ENCODE measurements at regions not wholly inside any gene's neighbourhood (a gene's known extent, or its start where the extent isn't known, plus 50 kb on each side); places are given as distances from the start of the nearest gene placed in this dataset.
"Not testable (repeated sequence)": the region's sequence is repeated elsewhere in the genome, so short reads cannot be mapped to it uniquely, and the experiment has no call there.

GRCh38 chr13:84816567-84817105 lies 934.4 kb upstream of the SLITRK1 start:
- no peak for ATAC-seq
- intact Hi-C loops (cut with DNase I) = no loop called here
- DNase-seq (ENCODE audit: low spot score) = no peak

- intact Hi-C loops (cut with DNase I) = no loop called here
- ATAC-seq = no peak
These were observed 930.5 kb upstream of the SLITRK1 start for GRCh38 chr13:84812789-84813188.

GRCh38 chr13:84812078-84812477 lies 929.8 kb upstream of the SLITRK1 start:
- ATAC-seq (no peak), DNase-seq (ENCODE audit: low spot score) (no peak)
- intact Hi-C loops (cut with DNase I) = no loop called here

More at GRCh38 chr13:84812789-84813188, 930.5 kb upstream of the SLITRK1 start:
- no peak for DNase-seq (ENCODE audit: low spot score)

GRCh38 chr13:84810781-84811180 lies 928.5 kb upstream of the SLITRK1 start:
- ATAC-seq (no peak), DNase-seq (ENCODE audit: low spot score) (no peak)
- intact Hi-C loops (cut with DNase I) = no loop called here

GRCh38 chr13:84802073-84802472 lies 919.8 kb upstream of the SLITRK1 start:
- intact Hi-C loops (cut with DNase I) = no loop called here
- no peak for ATAC-seq
- DNase-seq (ENCODE audit: low spot score) = no peak

GRCh38 chr13:84784443-84785153 lies 902.3 kb upstream of the SLITRK1 start:
- intact Hi-C loops (cut with DNase I) = no loop called here
- ATAC-seq = no peak
- no peak for DNase-seq (ENCODE audit: low spot score)

- ATAC-seq (no peak), DNase-seq (ENCODE audit: low spot score) (no peak)
- intact Hi-C loops (cut with DNase I) = no loop called here
These were observed 895.0 kb upstream of the SLITRK1 start for GRCh38 chr13:84777316-84777715.

GRCh38 chr13:84776593-84776992 lies 894.3 kb upstream of the SLITRK1 start:
- intact Hi-C loops (cut with DNase I) = no loop called here
- ATAC-seq (no peak), DNase-seq (ENCODE audit: low spot score) (no peak)

GRCh38 chr13:84775920-84776319 lies 893.6 kb upstream of the SLITRK1 start:
- DNase-seq (ENCODE audit: low spot score); intact Hi-C loops (cut with DNase I); ATAC-seq: not testable (repeated sequence)

- ATAC-seq = no peak
- no peak for DNase-seq (ENCODE audit: low spot score)
- intact Hi-C loops (cut with DNase I) = no loop called here
These were observed 891.8 kb upstream of the SLITRK1 start for GRCh38 chr13:84774111-84774510.

- ATAC-seq = no peak
- DNase-seq (ENCODE audit: low spot score) = no peak
- intact Hi-C loops (cut with DNase I) = no loop called here
These were observed 878.7 kb upstream of the SLITRK1 start for GRCh38 chr13:84760956-84761355.

GRCh38 chr13:84749126-84749525 lies 866.9 kb upstream of the SLITRK1 start:
- no peak for DNase-seq (ENCODE audit: low spot score)
- intact Hi-C loops (cut with DNase I) = no loop called here
- ATAC-seq = no peak

- intact Hi-C loops (cut with DNase I) = no loop called here
- no peak for DNase-seq (ENCODE audit: low spot score)
- ATAC-seq = no peak
These were observed 862.8 kb upstream of the SLITRK1 start for GRCh38 chr13:84745051-84745551.

- DNase-seq (ENCODE audit: low spot score) (no peak), ATAC-seq (no peak)
- intact Hi-C loops (cut with DNase I) = no loop called here
These were observed 861.9 kb upstream of the SLITRK1 start for GRCh38 chr13:84744203-84744602.

GRCh38 chr13:84741253-84741652 lies 859.0 kb upstream of the SLITRK1 start:
- ATAC-seq = no peak
- intact Hi-C loops (cut with DNase I) = no loop called here

GRCh38 chr13:84739021-84739420 lies 856.7 kb upstream of the SLITRK1 start:
- DNase-seq (ENCODE audit: low spot score) = no peak
- intact Hi-C loops (cut with DNase I) = no loop called here
- ATAC-seq = no peak

More at GRCh38 chr13:84741253-84741652, 859.0 kb upstream of the SLITRK1 start:
- no peak for DNase-seq (ENCODE audit: low spot score)

GRCh38 chr13:84737661-84738060 lies 855.4 kb upstream of the SLITRK1 start:
- DNase-seq (ENCODE audit: low spot score) = no peak
- ATAC-seq = no peak
- intact Hi-C loops (cut with DNase I) = no loop called here

GRCh38 chr13:84730376-84730775 lies 848.1 kb upstream of the SLITRK1 start:
- ATAC-seq (no peak), DNase-seq (ENCODE audit: low spot score) (no peak)
- intact Hi-C loops (cut with DNase I) = no loop called here

- intact Hi-C loops (cut with DNase I) = no loop called here
These were observed 823.9 kb upstream of the SLITRK1 start for GRCh38 chr13:84705982-84706710.

GRCh38 chr13:84702174-84702573 lies 819.9 kb upstream of the SLITRK1 start:
- no peak for ATAC-seq
- DNase-seq (ENCODE audit: low spot score) = no peak
- intact Hi-C loops (cut with DNase I) = no loop called here

More at GRCh38 chr13:84705982-84706710, 823.9 kb upstream of the SLITRK1 start:
- ATAC-seq (no peak), DNase-seq (ENCODE audit: low spot score) (no peak)

Data from sciatic nerve (tissue), 2 donors.